ENCODE measurements at regions not wholly inside any gene's neighbourhood (a gene's known extent, or its start where the extent isn't known, plus 50 kb on each side); places are given as distances from the start of the nearest gene placed in this dataset.
"Not testable (repeated sequence)": the region's sequence is repeated elsewhere in the genome, so short reads cannot be mapped to it uniquely, and the experiment has no call there.

DNA sequence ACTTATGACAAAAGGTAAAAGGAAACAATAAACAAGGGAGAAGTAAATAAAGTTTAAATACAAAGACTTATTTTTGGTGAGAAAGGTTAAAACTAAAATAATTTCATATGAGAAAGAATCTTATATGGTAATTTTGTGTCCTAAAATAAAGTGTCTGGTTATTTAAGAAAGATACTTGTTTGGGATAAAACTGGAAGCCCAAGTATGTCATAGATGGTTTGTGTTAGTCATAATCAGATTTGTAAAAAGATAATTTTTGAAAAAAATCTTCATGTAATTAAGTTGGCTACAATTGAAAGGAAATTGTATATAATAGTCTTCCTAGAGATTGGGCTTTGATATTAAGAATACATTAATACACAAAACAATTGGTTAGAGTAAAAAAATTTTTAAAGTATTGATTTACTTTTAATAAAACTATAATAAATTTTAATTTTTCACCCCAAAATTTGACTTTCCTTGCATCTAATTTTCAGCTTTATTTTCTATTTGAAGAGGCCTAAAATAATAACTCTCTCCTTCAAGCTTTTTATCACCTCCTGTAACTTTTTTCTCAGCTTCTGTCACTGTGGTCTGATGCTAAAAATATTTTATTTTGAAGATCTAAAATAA lies 315.6 kb downstream of the SLITRK5 start:
- no peak overlapping the region for H3K4me3 Mint-ChIP-seq
- ATAC-seq = no peak
- no peaks in the 10 kb centered on the region for H3K9me3 Mint-ChIP-seq
- no peak overlapping the region for H3K27ac Mint-ChIP-seq
- H3K36me3 Mint-ChIP-seq = no peaks in the 10 kb centered on the region
- DNase-seq (ENCODE audit: low spot score in 2 of 2) = no peak
- H3K4me1 Mint-ChIP-seq = no peaks in the 10 kb centered on the region

GRCh38 chr13:87998081-87998480 lies 326.9 kb downstream of the SLITRK5 start:
- Mint-ChIP-seq H3K4me1 (no peaks in the 10 kb centered on the region), H3K27ac (no peak overlapping the region), H3K36me3 (no peaks in the 10 kb centered on the region), H3K4me3 (no peak overlapping the region), H3K9me3 (peaks cover 4% of the 10 kb centered on the region)
- no peak for DNase-seq (ENCODE audit: low spot score in 2 of 2)
- ATAC-seq = no peak

- H3K4me1 Mint-ChIP-seq = no peaks in the 10 kb centered on the region
- no peak overlapping the region for H3K4me3 Mint-ChIP-seq
- H3K27ac Mint-ChIP-seq = no peak overlapping the region
- no peak for DNase-seq (ENCODE audit: low spot score in 2 of 2)
- peaks cover 4% of the 10 kb centered on the region for H3K9me3 Mint-ChIP-seq
- H3K36me3 Mint-ChIP-seq = no peaks in the 10 kb centered on the region
- ATAC-seq = no peak
Observed at GRCh38 chr13:87999240-87999700, 328.1 kb downstream of the SLITRK5 start.

DNA sequence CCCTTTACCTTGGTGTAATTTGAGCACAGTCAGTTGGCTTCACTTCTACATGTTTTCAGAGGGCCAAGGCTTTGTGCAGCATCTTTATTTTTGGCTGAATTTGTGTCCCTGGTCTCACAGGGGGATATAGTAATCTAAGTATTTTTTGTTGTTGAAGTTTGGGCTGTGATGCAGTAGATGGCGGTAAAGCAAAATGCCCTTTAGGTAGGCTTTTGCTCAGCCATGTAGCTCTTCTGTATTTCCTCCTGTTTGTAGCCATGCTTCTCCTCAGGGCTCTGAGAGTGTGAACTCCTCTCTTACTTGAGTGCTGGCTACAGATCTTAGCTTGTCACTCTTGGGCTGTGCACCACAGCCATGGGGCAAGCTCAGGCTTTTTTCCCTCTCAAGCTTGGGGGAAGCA lies 328.6 kb downstream of the SLITRK5 start:
- DNase-seq (ENCODE audit: low spot score in 2 of 2) = no peak
- Mint-ChIP-seq H3K4me3 (no peak overlapping the region), H3K4me1 (no peaks in the 10 kb centered on the region), H3K27ac (no peak overlapping the region), H3K36me3 (no peaks in the 10 kb centered on the region), H3K9me3 (peaks cover 4% of the 10 kb centered on the region)
- peak; percentile 32 for ATAC-seq

DNA sequence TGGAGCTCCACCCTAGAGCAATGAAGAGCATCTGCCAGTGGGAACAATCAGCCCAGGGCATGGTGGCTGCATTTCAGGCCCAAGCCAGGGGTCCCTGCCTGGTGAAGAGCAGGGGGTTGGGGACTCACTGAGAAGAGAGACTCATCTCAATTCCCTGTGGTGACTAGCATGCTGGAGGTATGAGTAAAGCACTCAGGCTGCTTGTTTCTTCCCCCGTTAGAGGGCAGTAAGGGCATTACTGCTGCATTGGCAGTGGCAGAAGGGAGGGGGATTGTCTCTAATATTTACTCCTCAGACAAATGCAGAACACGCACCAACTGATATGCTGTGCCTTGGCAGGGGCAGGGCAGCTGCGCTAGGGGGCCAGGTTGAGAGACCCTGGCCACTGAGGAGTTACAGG lies 329.1 kb downstream of the SLITRK5 start:
- DNase-seq (ENCODE audit: low spot score in 2 of 2) (no peak), ATAC-seq (peak; percentile 37)
- Mint-ChIP-seq H3K4me1 (no peaks in the 10 kb centered on the region), H3K36me3 (no peaks in the 10 kb centered on the region), H3K4me3 (no peak overlapping the region), H3K27ac (no peak overlapping the region), H3K9me3 (peaks cover 4% of the 10 kb centered on the region)

- H3K4me3 Mint-ChIP-seq = no peak overlapping the region
- no peaks in the 10 kb centered on the region for H3K36me3 Mint-ChIP-seq
- H3K27ac Mint-ChIP-seq = no peak overlapping the region
- no peaks in the 10 kb centered on the region for H3K4me1 Mint-ChIP-seq
- ATAC-seq (peak; percentile 40), DNase-seq (ENCODE audit: low spot score in 2 of 2) (no peak)
- peaks cover 4% of the 10 kb centered on the region for H3K9me3 Mint-ChIP-seq
Observed at GRCh38 chr13:88000787-88001186, 329.6 kb downstream of the SLITRK5 start.

GRCh38 chr13:88005188-88005587 lies 334.0 kb downstream of the SLITRK5 start:
- Mint-ChIP-seq H3K9me3 (peaks cover 4% of the 10 kb centered on the region), H3K4me3 (no peak overlapping the region), H3K36me3 (no peaks in the 10 kb centered on the region), H3K27ac (no peak overlapping the region), H3K4me1 (no peaks in the 10 kb centered on the region)
- DNase-seq (ENCODE audit: low spot score in 2 of 2) (no peak), ATAC-seq (no peak)

- Mint-ChIP-seq H3K36me3 (no peaks in the 10 kb centered on the region), H3K27ac (no peak overlapping the region), H3K4me1 (no peaks in the 10 kb centered on the region), H3K9me3 (peaks cover 14% of the 10 kb centered on the region), H3K4me3 (no peak overlapping the region)
- no peak for ATAC-seq
- no peak for DNase-seq (ENCODE audit: low spot score in 2 of 2)
Observed at GRCh38 chr13:88014527-88014926, 343.4 kb downstream of the SLITRK5 start.

DNA sequence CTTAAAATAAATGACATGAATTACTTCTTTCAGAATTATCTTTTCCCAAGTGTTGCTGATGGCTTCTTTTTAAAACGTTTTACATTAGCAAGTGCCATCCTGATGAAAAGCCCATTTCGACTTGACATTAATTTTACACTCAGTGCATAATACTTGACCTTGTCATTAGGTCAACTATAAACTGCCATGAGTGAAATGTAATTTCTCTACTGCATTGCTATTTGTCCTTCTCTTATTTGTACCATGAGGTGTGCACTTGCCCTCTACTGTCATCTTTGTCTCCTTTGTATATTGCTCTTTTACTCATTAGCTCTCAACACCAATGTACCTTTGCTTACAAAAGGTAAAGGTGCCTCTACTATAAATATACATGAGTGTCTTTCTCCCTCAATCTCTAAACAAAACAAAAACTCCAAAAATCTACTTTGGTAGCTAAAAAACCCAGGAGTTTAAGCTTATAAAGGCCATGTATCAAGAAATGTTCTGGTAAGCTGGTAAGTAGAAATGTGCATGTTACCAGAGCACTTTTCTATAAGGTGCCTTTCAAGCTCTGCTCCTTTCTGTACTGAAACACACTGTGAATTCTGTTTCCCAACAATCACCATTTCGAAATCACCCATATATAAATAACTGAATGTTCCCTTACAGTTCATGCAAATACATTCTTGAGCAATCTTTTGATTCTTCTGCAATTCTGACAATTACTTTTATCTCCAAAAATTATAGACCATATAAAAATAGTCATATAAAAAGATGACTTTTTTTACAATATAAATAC lies 351.4 kb downstream of the SLITRK5 start:
- no peak overlapping the region for H3K27ac Mint-ChIP-seq
- no peak overlapping the region for H3K4me3 Mint-ChIP-seq
- no peak for DNase-seq (ENCODE audit: low spot score in 2 of 2)
- ATAC-seq = no peak
- no peaks in the 10 kb centered on the region for H3K36me3 Mint-ChIP-seq
- H3K9me3 Mint-ChIP-seq = peaks cover 11% of the 10 kb centered on the region
- no peaks in the 10 kb centered on the region for H3K4me1 Mint-ChIP-seq

GRCh38 chr13:88026241-88026640 lies 355.1 kb downstream of the SLITRK5 start:
- no peak for DNase-seq (ENCODE audit: low spot score in 2 of 2)
- Mint-ChIP-seq H3K4me1 (no peaks in the 10 kb centered on the region), H3K4me3 (no peak overlapping the region), H3K27ac (no peak overlapping the region), H3K9me3 (peaks cover 2% of the 10 kb centered on the region), H3K36me3 (no peaks in the 10 kb centered on the region)
- ATAC-seq = no peak

GRCh38 chr13:88031980-88032559 lies 360.9 kb downstream of the SLITRK5 start:
- Mint-ChIP-seq H3K36me3 (no peaks in the 10 kb centered on the region), H3K4me1 (no peaks in the 10 kb centered on the region), H3K9me3 (peaks cover 4% of the 10 kb centered on the region), H3K4me3 (no peak overlapping the region), H3K27ac (no peak overlapping the region)
- ATAC-seq = peak; percentile 16
- no peak for DNase-seq (ENCODE audit: low spot score in 2 of 2)

DNA sequence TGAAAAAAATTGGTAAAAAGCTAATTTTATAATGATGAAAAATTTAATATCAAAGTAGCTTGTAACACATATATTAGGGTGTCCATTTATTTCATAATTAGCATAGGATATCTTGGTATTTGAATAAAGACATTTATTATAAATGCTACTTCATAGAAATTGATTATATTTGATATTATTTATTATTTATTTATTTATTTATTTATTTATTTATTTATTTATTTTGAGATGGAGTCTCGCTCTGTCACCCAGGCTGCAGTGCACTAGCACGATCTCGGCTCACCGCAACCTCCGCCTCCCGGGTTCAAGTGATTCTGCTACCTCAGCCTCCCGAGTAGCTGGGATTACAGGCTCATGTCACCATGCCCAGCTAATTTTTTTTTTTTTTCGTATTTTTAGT lies 365.0 kb downstream of the SLITRK5 start:
- H3K4me1 Mint-ChIP-seq; ATAC-seq; H3K9me3 Mint-ChIP-seq; DNase-seq (ENCODE audit: low spot score in 2 of 2); H3K36me3 Mint-ChIP-seq; H3K4me3 Mint-ChIP-seq; H3K27ac Mint-ChIP-seq: not testable (repeated sequence)

- Mint-ChIP-seq H3K36me3 (no peaks in the 10 kb centered on the region), H3K4me3 (no peak overlapping the region), H3K27ac (no peak overlapping the region), H3K9me3 (peaks cover 8% of the 10 kb centered on the region), H3K4me1 (no peaks in the 10 kb centered on the region)
- no peak for ATAC-seq
- no peak for DNase-seq (ENCODE audit: low spot score in 2 of 2)
Observed at GRCh38 chr13:88042489-88042888, 371.3 kb downstream of the SLITRK5 start.

DNA sequence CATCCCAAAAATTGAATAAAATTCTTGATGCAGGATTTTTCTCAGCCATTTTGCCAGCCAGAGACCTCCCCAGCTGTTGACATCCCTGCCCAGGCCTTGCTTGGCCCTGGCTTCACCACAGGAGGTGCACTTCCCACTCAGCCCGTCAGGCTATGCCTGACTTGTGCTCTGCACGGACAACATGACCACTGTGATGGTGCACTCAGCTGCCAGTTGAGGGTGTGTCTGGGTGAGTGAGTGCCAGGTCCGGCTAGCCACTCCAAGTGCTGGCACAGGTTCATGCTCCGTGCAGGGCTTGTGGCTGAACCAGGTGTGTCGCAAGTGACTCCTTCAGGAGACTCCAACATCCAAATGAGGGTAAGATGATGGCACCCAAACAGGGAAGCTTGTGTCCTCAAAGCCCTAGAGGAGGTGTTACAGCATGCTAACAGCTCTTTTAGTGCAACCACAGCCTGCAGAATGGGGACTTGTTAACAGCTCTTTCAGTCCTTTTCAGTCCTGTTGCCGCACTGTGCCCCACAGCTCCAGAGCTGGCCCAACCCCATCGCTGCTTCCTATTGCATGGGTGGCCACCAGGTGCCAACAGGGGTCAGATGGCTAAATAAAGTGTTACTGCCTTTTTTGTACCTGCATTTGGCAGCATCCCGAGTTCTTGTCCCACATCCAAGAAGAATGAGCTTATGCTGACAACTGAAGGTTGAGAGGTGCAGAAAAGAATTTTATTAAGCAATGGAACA lies 380.7 kb downstream of the SLITRK5 start:
- no peak overlapping the region for H3K27ac Mint-ChIP-seq
- no peaks in the 10 kb centered on the region for H3K36me3 Mint-ChIP-seq
- peaks cover 16% of the 10 kb centered on the region for H3K9me3 Mint-ChIP-seq
- no peak overlapping the region for H3K4me3 Mint-ChIP-seq
- DNase-seq (ENCODE audit: low spot score in 2 of 2) (no peak), ATAC-seq (peak; percentile 28)
- no peaks in the 10 kb centered on the region for H3K4me1 Mint-ChIP-seq

DNA sequence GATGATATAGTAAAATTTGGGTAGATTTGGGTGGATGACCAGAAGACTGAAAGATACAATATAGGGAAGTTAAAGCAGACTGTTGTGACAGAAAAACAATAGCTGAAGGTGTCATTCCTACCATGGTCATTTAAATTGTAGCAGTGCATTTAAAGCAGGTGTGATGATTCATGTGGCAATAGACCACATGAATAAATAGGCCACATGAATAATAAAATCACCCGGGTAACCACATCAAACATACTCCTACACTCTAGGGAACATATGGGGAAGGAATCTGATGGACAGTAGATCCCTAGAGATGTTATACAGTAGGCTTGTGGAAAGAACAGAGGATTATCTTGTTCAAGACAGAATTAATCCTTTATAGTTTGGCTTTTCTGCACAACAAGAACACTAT lies 392.6 kb downstream of the SLITRK5 start:
- Mint-ChIP-seq H3K36me3 (no peaks in the 10 kb centered on the region), H3K4me3 (no peak overlapping the region), H3K27ac (no peak overlapping the region), H3K9me3 (peaks cover 6% of the 10 kb centered on the region), H3K4me1 (no peaks in the 10 kb centered on the region)
- ATAC-seq (no peak), DNase-seq (ENCODE audit: low spot score in 2 of 2) (no peak)
